Omental fat pad (tissue), 3 donors: ENCODE measurements at regions not wholly inside any gene's neighbourhood (a gene's known extent, or its start where the extent isn't known, plus 50 kb on each side); places are given as distances from the start of the nearest gene placed in this dataset.

ENCODE experiments used
- ATAC-seq: fragments of 150-250 bp; one replicate; pipeline ENCODE4 v1.9.1; 2016; ENCODE audit warnings: mild to moderate bottlenecking, moderate library complexity; ENCODE audit not compliant: low FRiP score
- DNase-seq: peaks from one replicate; pipeline ENCODE4 v3.0.0-alpha.2; 2019; ENCODE audit warnings: low spot score
- CTCF ChIP-seq, 3 donors: fragments of 450-650 bp; IDR thresholded peaks; one replicate each; pipeline ENCODE4 v1.5.1; 2016 to 2017; ENCODE audit warnings: antibody characterized with exemption in 3 of 3, mild to moderate bottlenecking in 3 of 3, moderate library complexity in 2 of 3

GRCh38 chr7:114255404-114255841 lies 159.2 kb upstream of the FOXP2 start:
- TF ChIP-seq CTCF (IDR thresholded peaks at IDR 0.05) = no peak
- DNase-seq (no peak), ATAC-seq (no peak)

DNA sequence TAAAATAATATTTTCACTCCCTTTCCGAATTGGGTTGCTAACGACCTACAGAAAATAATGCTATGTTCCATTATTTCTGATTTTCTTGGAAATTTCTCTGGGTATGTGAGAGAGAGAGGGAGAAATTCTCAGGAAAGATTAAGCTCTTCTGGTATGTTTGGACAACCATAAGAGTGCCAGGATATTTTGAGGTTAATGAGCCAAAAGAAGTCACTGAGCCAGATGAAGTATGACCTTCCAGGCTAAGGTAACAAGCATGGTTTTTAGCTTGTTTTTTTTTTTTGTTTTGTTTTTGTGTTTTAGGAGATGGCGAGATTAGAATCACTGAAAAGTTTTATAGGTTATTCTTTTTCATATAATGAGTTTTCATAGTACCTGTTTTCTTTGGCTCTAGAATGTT lies 171.0 kb upstream of the FOXP2 start:
- no peak for TF ChIP-seq CTCF (IDR thresholded peaks at IDR 0.05)
- DNase-seq = no peak
- ATAC-seq = no peak

GRCh38 chr7:114242992-114243507 lies 171.6 kb upstream of the FOXP2 start:
- DNase-seq (no peak), ATAC-seq (no peak)
- TF ChIP-seq CTCF (IDR thresholded peaks at IDR 0.05) = no peak

DNA sequence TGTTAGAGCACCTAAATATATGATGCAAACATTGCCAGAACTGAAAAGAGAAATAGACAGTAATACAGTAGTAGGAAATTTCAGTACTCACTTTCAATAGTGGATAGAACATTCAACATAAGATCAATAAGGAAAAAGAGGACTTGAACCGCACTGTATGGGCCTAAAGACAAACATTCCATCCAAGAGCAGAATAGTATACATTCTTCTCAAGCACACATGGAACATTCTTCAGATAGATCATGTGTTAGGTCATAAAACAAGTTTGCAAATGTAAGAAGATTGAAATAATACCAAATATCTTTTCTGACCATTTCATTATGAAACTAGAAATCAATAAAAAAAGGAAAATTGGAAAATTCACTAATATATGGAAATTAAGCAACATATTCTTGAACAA lies 185.4 kb upstream of the FOXP2 start:
- no peak for TF ChIP-seq CTCF (IDR thresholded peaks at IDR 0.05)
- ATAC-seq = no peak
- no peak for DNase-seq

GRCh38 chr7:114225784-114226183 lies 188.8 kb upstream of the FOXP2 start:
- TF ChIP-seq CTCF (IDR thresholded peaks at IDR 0.05) = no peak
- ATAC-seq = no peak
- no peak for DNase-seq

DNA sequence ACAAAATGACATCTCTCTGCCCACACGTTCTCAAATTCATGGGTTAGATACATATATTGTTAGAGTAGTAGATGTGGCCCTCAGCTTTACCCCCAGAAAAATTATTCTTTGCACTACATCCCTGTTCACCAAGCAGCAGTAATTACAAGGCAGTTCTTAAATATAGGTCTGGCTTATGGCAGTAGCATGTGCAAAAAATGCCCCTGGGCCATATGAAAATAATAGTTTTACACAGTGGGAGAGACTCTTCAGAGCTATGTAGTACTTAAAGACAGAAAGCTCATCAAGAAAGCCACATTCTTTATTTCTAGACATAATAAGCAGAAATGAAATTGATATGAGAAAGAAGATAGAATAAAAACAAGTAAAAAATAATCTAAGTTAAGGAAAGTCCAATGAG lies 196.3 kb upstream of the FOXP2 start:
- ATAC-seq = no peak

More for the DNA sequence above, 196.3 kb upstream of the FOXP2 start:
- TF ChIP-seq CTCF (IDR thresholded peaks at IDR 0.05) = no peak
- DNase-seq = no peak
